Activated CD8-positive, alpha-beta T cell treated with anti-CD3 and anti-CD28 coated beads, Interleukin-2, amount 10 ng/mL, durations not matched to agents 7 days and 5 days (primary cell): ENCODE measurements at regions not wholly inside any gene's neighbourhood (a gene's known extent, or its start where the extent isn't known, plus 50 kb on each side); places are given as distances from the start of the nearest gene placed in this dataset.

Experiments
- ATAC-seq: fragments of 150-1000 bp; cut with Tn5 transposase; one replicate; pipeline ENCODE4 v1.10.0; 2021; ENCODE audit warnings: moderate library complexity
- CTCF ChIA-PET: fragments of 350-600 bp; sonication (Branson Sonifier 250); formaldehyde crosslinking; loops from one replicate; lab custom pipeline; 2021; ENCODE audit warnings: antibody characterized with exemption; lab: Charles Lee
- POLR2A ChIA-PET: fragments of 350-600 bp; sonication (Branson Sonifier 250); formaldehyde crosslinking; loops from one replicate; lab custom pipeline; 2021; ENCODE audit warnings: antibody characterized with exemption; lab: Charles Lee
- DNase-seq: peaks from one replicate; pipeline ENCODE4 v3.0.0-alpha.2; 2020
- H3K27ac Mint-ChIP-seq: one replicate; pipeline ENCODE4 v1.8.0; 2021; ENCODE audit warnings: mild to moderate bottlenecking, mixed read lengths
- H3K27me3 Mint-ChIP-seq: one replicate; pipeline ENCODE4 v1.8.0; 2021; ENCODE audit warnings: low read depth, mixed read lengths
- H3K36me3 Mint-ChIP-seq: one replicate; pipeline ENCODE4 v1.8.0; 2021; ENCODE audit warnings: low read depth, mixed read lengths
- H3K4me1 Mint-ChIP-seq: one replicate; pipeline ENCODE4 v1.8.0; 2021; ENCODE audit warnings: low read depth, mixed read lengths
- H3K4me3 Mint-ChIP-seq: one replicate; pipeline ENCODE4 v1.8.0; 2021; ENCODE audit warnings: mild to moderate bottlenecking, mixed read lengths
- H3K9me3 Mint-ChIP-seq: one replicate; pipeline ENCODE4 v1.8.0; 2022; ENCODE audit warnings: mixed read lengths; ENCODE audit not compliant: insufficient read depth

DNA sequence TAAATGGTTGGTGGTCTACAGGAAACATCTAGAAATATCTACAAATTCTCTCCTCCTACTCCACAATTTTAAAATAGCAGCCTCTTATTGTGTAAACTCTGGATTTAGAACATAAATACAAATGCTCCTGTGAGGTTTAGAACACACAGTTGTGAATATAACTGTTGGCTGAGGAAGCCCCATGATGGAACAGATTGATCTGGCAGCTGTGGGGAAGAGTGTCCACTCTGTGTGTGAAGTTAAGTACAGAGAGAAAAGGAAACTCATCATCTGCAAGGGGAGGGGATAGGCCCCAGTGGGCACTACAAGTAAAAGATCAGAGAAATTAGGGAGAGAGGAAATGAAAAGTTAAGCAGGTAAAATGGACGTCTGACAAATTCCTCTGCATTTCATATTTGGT lies 422.7 kb upstream of the FSHR start:
- CTCF ChIA-PET, result no interaction called here
- DNase-seq, result no peak
- Mint-ChIP-seq H3K9me3 (peaks cover 5% of the 10 kb centered on the region), H3K4me1 (no peaks in the 10 kb centered on the region), H3K4me3 (no peak overlapping the region), H3K27me3 (no peaks in the 10 kb centered on the region), H3K27ac (no peak overlapping the region), H3K36me3 (no peaks in the 10 kb centered on the region)
- no peak for ATAC-seq
- POLR2A ChIA-PET, result no interaction called here

DNA sequence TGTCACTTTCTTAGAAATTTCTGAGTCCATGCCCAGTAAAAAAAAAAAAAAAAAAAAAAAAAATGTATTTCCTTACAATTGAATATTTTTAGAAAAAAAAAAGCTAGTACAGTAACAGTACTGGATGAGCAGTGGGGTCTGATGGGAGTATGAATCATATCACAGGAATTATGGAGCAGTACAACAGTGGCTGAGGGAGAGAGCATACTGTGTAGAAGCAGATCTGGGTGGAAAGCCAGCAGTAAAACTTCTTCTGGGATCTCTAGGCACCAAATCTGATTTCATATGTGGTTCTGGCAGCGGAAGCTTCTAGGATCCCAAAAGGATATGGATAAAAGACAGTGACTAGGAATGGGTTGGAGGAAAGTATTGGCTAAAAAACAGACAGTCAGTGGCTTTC lies 414.9 kb upstream of the FSHR start:
- Mint-ChIP-seq H3K27me3 (no peaks in the 10 kb centered on the region), H3K9me3 (peaks cover 7% of the 10 kb centered on the region), H3K36me3 (no peaks in the 10 kb centered on the region), H3K4me1 (no peaks in the 10 kb centered on the region), H3K27ac (no peak overlapping the region), H3K4me3 (no peak overlapping the region)
- ATAC-seq (no peak), DNase-seq (no peak)
- POLR2A ChIA-PET, result no interaction called here
- CTCF ChIA-PET, result no interaction called here

DNA sequence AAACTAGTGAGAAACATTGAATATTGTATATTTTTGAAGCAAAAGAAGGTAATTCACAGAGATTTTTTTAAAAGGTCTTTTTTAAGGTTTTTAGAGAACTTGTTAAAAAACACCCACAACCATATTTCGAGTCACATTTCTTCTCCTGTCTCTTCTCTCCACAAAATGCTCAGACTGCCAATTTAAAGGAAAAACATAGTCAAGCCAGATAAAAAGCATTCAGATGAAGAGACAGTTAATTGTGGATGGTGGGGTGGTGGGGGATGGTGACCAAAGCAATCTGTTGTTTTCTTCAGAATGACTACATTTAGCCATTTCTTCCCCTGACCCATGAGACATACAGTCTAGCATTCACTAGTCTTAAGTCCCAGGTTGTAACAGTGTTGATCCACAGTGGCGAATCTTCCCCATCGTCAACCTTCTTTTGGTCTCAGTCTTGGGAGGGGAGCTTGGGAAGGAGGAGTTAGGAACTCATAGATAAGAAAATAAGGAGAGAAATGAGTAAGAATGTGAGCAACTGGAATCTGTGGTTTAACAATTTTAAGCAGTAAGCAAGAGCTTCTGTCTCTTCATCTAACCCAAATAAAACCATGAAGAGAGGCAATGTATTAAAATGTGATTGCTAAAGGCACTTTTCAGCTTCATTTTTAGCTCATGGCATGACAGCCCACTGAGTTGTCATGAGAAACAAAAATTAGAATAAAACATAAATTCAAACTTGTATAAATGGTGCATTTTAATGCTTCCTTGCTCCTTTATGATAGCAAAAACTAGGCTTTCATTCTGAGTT lies 413.7 kb upstream of the FSHR start:
- no peak overlapping the region for H3K4me3 Mint-ChIP-seq
- no peak for DNase-seq
- H3K36me3 Mint-ChIP-seq, result no peaks in the 10 kb centered on the region
- POLR2A ChIA-PET, result no interaction called here
- H3K27ac Mint-ChIP-seq, result no peak overlapping the region
- H3K4me1 Mint-ChIP-seq, result no peaks in the 10 kb centered on the region
- H3K9me3 Mint-ChIP-seq, result peaks cover 11% of the 10 kb centered on the region
- CTCF ChIA-PET, result no interaction called here
- H3K27me3 Mint-ChIP-seq, result no peaks in the 10 kb centered on the region
- ATAC-seq, result no peak

DNA sequence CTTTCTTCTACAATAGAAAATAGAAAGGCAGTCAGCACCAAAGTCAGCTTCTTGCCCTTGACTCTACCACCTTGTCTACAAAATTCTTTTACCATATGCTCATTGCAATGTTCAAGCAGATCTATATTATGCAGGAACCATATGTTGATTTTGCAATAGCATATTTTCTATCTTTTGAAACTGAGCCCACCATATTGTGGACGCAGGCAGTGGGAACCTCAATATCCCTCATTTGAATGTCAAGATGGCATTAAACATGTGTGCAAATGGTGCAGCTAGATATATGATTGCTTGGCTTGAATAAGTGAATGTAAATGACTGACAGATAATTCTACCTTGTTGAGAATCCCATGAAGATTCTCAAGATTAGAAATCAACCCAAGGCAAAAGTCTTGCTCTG lies 412.7 kb upstream of the FSHR start:
- Mint-ChIP-seq H3K9me3 (peaks cover 6% of the 10 kb centered on the region), H3K4me3 (no peak overlapping the region), H3K27ac (no peak overlapping the region), H3K36me3 (no peaks in the 10 kb centered on the region), H3K4me1 (no peaks in the 10 kb centered on the region), H3K27me3 (no peaks in the 10 kb centered on the region)
- DNase-seq (no peak), ATAC-seq (no peak)
- POLR2A ChIA-PET, result no interaction called here
- CTCF ChIA-PET, result no interaction called here

DNA sequence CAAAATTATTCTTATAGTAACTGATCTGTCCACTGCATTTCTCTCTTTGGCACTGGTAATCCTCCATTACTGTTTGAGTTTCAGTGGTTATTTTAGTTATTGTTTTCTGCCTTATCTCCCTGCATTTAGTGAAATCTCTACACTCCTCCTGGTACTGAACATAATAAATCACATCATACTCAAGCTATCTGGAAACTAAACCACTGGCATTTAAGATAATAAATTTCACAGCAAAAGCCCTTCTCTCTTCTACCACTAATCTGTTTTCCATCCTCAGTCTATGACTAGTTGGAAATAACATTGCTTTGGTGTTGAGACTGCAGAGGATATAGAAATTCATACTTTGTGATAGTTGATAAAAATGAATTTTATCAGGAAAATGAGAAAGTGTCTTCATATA lies 399.3 kb upstream of the FSHR start:
- Mint-ChIP-seq H3K36me3 (no peaks in the 10 kb centered on the region), H3K9me3 (peaks cover 10% of the 10 kb centered on the region), H3K4me1 (no peaks in the 10 kb centered on the region), H3K4me3 (no peak overlapping the region), H3K27me3 (no peaks in the 10 kb centered on the region), H3K27ac (no peak overlapping the region)
- ChIA-PET CTCF (no interaction called here), POLR2A (no interaction called here)
- no peak for ATAC-seq
- no peak for DNase-seq

DNA sequence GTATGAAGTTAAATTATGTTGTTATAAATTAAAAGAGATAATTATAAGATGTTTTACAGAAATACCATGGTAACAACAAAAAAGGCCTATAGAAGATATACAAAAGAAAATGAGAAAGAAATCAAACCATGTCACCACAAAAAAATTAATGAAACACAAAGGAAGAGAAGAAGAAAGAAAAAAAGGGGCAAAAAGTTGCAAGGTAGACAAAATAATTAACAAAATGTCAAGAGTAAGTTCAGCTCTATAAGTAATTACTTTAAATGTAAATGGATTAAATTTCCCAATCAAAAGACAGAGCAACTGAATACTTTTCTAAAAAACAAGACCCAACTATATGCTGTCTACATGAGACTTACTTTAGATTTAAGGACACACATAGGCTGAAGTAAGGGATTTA lies 378.4 kb upstream of the FSHR start:
- Mint-ChIP-seq H3K27me3 (no peaks in the 10 kb centered on the region), H3K36me3 (no peaks in the 10 kb centered on the region), H3K9me3 (peaks cover 18% of the 10 kb centered on the region), H3K4me3 (no peak overlapping the region), H3K27ac (no peak overlapping the region), H3K4me1 (no peaks in the 10 kb centered on the region)
- DNase-seq (no peak), ATAC-seq (no peak)
- POLR2A ChIA-PET, result no interaction called here
- CTCF ChIA-PET, result no interaction called here

DNA sequence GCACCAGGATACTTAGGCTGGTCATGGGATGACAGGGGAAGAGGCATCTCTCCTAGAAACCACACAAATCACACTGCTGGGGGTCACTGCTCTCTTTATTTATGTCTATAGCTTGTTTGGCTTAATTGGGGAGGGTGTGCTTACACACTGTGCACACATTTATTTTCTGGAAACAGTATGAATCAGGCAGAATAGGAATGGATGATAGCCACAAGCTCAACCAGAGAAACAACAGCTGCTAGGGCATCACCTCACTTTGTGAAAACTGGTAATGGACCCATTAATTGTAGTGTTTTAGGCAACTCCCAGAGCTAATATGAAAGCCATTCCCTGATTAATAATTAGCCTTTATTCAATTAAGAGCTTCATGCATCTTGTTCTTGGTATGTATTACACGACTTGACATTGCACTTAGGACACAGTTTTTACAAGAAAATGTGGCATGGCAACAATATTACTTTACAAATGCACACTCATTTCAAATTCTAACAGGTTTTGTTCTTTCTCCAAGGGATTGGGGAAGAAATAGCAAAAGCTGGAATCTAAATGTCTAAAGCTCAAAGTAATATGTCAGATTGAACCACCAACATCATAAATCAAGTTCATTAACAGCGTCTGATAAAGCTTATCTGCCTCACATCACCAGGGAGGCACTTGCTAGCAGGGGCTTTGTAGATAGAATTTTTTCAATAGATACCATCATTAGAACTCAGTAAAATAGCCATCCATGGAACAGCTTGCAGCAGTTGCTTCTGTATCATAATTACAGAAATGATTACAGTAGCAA lies 361.9 kb upstream of the FSHR start:
- Mint-ChIP-seq H3K4me1 (no peaks in the 10 kb centered on the region), H3K9me3 (peaks cover 9% of the 10 kb centered on the region), H3K4me3 (no peak overlapping the region), H3K36me3 (no peaks in the 10 kb centered on the region), H3K27me3 (no peaks in the 10 kb centered on the region), H3K27ac (no peak overlapping the region)
- ATAC-seq (no peak), DNase-seq (no peak)
- ChIA-PET CTCF (no interaction called here), POLR2A (no interaction called here)

DNA sequence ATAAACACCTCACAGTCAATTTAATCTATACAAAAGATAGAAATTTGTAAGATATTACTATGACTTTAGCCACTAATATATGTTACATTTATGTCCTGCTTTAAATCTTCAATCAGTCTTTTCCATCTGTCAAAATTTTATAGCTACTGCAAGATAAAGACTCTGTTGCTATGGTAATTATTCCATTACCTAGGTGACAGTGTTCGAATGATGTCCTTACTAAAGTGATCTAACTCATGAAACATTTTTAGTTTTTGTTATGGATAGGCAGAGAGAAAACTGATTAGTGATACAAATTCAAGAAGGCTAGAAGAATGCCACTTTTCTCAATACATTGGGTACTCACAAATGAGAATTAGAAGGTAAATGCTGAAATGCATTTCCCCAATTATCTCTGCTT lies 359.9 kb upstream of the FSHR start:
- DNase-seq (no peak), ATAC-seq (no peak)
- ChIA-PET POLR2A (no interaction called here), CTCF (no interaction called here)
- H3K9me3 Mint-ChIP-seq, result peaks cover 9% of the 10 kb centered on the region
- no peak overlapping the region for H3K27ac Mint-ChIP-seq
- no peaks in the 10 kb centered on the region for H3K27me3 Mint-ChIP-seq
- H3K4me3 Mint-ChIP-seq, result no peak overlapping the region
- H3K4me1 Mint-ChIP-seq, result no peaks in the 10 kb centered on the region
- H3K36me3 Mint-ChIP-seq, result no peaks in the 10 kb centered on the region

DNA sequence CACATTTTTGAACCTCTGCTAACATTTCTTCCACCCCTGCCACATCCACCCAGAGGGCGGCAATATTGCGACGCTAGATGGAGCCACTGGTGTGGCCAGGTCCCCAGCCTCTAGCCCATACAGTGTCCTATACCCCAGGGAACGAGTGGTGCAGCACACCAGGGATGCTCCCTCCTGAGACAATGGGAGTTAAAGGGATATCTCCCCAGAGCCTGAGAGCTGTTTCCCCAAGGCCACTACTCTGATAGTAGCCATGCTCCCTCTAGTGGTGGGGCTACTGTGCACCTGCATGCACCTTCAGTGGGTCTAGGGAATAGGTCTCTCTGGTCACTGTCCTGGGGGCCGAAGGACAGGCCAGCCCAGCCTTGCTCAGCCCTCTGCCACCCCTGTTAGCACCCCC lies 336.4 kb upstream of the FSHR start:
- Mint-ChIP-seq H3K9me3 (peaks cover 6% of the 10 kb centered on the region), H3K4me3 (no peak overlapping the region), H3K4me1 (no peaks in the 10 kb centered on the region), H3K27me3 (no peaks in the 10 kb centered on the region), H3K27ac (no peak overlapping the region), H3K36me3 (no peaks in the 10 kb centered on the region)
- ChIA-PET CTCF (no interaction called here), POLR2A (no interaction called here)
- ATAC-seq (no peak), DNase-seq (peak; percentile 20)

DNA sequence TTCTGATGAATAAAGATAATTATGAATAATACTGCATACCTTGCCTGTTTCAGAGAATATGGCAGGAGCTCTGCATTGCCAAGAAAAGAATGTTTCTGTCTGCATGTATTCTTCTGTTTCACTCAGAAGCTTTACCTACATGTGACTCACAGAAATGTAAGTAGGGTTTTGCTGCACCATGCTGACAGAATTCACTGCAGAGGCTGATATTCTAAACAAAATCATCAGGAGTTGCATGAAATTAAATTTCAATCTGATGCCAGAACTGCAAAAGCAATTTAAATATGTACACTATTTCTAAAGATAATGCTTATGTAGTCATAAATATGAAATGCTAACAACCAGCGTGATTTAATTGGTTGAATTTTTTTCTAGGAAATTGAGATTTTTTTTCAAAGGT lies 332.8 kb upstream of the FSHR start:
- no peak overlapping the region for H3K27ac Mint-ChIP-seq
- POLR2A ChIA-PET, result no interaction called here

DNA sequence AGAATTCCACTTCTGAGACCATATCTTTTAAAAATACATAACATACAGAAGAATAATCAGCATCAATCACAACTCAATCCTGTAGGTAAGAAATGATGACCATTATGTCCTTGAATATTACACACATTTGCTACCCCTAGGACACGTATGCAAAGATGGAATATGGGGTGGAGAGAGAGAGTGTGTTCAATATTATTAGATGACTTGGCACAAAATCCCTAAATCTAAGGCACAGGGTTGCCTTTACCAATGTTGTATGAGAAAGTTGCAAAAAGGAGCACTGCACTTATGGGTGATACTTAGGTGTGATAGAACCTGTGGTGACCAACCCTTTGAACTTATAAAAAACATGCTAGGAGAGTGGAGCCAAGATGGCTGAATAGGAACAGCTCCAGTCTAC lies 326.2 kb upstream of the FSHR start:
- Mint-ChIP-seq H3K4me1 (no peaks in the 10 kb centered on the region), H3K27ac (no peak overlapping the region), H3K36me3 (no peaks in the 10 kb centered on the region), H3K27me3 (no peaks in the 10 kb centered on the region), H3K4me3 (no peak overlapping the region), H3K9me3 (peaks cover 13% of the 10 kb centered on the region)
- POLR2A ChIA-PET, result no interaction called here
- CTCF ChIA-PET, result no interaction called here
- ATAC-seq, result no peak
- DNase-seq, result no peak

More for the DNA sequence above, 332.8 kb upstream of the FSHR start:
- H3K9me3 Mint-ChIP-seq, result peaks cover 6% of the 10 kb centered on the region
- H3K4me3 Mint-ChIP-seq, result no peak overlapping the region
- DNase-seq (no peak), ATAC-seq (no peak)
- no peaks in the 10 kb centered on the region for H3K27me3 Mint-ChIP-seq
- CTCF ChIA-PET, result no interaction called here
- H3K36me3 Mint-ChIP-seq, result no peaks in the 10 kb centered on the region
- H3K4me1 Mint-ChIP-seq, result no peaks in the 10 kb centered on the region

DNA sequence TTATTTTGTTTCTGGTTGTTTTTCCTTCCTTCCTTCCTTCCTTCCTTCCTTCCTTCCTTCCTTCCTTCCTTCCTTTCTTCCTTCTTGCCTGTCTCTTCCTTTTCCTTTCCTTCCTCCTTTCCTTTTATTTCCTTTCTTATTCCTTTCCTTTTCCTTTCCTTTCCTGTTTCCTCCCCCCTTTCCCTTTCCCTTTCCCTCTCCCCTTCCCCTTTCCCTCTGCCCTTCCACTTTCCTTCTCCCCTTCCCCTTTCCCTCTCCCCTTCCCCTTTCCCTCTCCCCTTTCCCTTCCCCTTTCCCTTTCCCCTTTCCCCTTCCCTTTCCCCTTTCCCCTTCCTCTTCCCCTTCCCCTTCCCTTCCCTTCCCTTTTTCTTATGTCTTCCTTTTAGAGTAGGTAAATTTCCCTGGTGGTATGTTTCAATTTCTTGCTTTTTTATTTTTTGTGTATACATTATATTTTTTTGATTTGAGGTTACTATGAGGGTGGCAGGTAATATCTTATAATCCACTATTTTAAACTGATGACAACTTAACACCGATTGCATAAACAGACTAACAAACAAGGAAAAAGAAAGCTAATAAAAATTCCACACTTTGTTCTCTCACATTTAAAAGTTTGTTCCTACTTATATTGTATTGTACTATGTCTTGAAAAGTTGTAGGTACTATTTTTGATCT lies 311.0 kb upstream of the FSHR start:
- Mint-ChIP-seq H3K27me3 (no peaks in the 10 kb centered on the region), H3K9me3 (peaks cover 12% of the 10 kb centered on the region), H3K27ac (no peak overlapping the region), H3K4me3 (no peak overlapping the region), H3K36me3 (no peaks in the 10 kb centered on the region), H3K4me1 (no peaks in the 10 kb centered on the region)
- ATAC-seq (no peak), DNase-seq (no peak)
- POLR2A ChIA-PET, result no interaction called here
- CTCF ChIA-PET, result no interaction called here
